HG03520 (cell line): ENCODE measurements at regions not wholly inside any gene's neighbourhood (a gene's known extent, or its start where the extent isn't known, plus 50 kb on each side); places are given as distances from the start of the nearest gene placed in this dataset.
"Not testable (repeated sequence)": the region's sequence is repeated elsewhere in the genome, so short reads cannot be mapped to it uniquely, and the experiment has no call there.

Experiments used
- ATAC-seq: cut with Tn5 transposase; IDR thresholded peaks from one replicate; pipeline ENCODE4 v1.9.1; 2021; ENCODE audit warnings: mild to moderate bottlenecking, moderate library complexity; ENCODE audit not compliant: unreplicated experiment

GRCh38 chr4:20196476-20196875 is 55.2 kb upstream of the SLIT2 start:
- ATAC-seq = no peak

GRCh38 chr4:20195071-20195885 is 56.4 kb upstream of the SLIT2 start:
- ATAC-seq = no peak

GRCh38 chr4:20194123-20195013 is 57.3 kb upstream of the SLIT2 start:
- ATAC-seq = no peak

DNA sequence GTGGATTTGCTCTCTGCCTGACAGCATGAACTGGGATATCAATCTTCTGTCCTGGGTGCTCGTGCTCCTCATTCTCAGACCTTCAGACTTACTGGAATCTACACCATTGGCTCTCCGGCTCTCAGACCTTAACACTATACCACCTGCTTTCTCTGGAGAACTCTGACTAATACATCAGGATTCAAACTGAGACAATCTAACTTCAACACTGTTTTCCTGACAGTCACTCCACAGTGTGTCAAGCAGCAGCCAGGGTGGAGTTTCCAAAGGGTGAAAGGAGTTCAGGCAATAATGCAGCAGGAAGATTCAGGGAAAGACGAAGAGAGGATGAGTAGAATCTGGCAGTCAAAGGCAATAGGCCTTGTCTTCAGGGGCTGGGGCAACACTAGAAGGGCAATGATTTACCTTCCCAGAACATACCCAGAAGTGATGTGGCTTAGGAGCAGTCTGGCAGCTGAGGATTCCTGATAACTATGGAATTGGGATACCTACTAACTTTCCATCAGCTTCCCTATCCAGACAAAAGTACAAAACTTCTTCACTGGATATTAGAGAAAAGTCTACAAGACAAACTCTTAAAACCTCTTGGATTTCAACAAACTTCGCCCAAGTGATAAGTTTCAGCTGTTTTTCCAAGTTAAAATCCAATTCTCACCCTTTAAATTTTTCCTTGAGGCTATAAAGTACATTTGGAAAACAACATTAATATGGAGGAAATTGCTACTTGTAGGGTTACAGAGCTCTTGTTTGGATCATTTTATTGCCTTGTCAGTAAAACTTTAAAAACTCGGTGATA is 58.4 kb upstream of the SLIT2 start:
- ATAC-seq = no peak

GRCh38 chr4:20192736-20193135 is 59.0 kb upstream of the SLIT2 start:
- ATAC-seq = no peak

DNA sequence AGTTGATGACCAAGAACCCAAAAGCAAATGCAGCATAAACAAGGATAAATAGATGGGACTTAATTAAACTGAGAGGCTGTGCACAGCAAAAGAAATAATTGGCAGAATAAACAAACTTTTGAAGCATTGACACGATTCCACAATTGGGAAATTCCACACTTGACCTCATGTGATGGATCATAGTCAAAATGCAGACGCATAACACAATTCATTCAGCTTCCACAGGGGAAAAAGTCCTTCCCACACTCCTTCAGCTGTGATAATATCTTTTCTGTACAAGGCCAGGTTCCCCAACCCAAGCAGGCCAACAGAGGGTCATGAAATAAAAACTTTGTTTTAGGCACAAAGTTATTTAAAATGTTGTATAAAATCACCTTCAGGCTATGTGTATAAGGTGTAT is 66.6 kb upstream of the SLIT2 start:
- no peak for ATAC-seq

GRCh38 chr4:20183131-20183530 is 68.6 kb upstream of the SLIT2 start:
- not testable (repeated sequence) for ATAC-seq

DNA sequence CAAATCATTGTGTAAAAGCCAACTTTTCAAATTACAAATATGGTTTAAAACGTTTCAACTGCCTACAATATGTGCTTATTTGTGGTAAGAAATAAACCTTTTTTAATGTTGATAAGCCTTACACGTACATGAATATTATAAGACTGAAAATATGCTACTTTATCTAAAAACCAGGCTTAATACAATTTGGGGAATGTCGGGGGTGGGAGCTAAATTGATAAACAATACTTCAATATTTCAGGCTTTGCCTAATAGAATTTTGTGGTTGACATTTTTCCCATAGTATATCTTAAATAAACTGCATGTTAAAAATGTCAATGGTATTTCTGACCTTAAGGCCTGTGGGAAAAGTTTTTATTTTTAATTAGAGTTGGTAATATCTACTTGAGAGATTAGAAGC is 69.8 kb upstream of the SLIT2 start:
- no peak for ATAC-seq

DNA sequence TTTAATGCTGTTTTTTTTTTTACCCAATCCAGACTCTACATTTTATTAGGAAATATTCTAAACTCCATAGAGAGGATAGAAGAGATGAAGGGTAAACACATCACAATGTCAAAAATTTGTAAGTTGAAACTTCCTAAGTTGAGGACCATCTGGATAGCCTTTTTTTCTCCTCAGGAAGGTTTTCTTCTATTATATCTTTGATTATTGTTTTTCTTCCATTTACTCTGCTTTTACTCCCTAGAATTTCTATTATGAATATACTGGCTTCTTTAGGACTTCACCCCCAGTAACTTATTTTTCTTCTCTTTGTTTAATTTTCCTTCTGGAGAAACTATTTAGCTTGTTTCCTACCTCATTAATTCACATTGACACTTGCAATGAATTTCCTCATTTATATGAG is 71.2 kb upstream of the SLIT2 start:
- no peak for ATAC-seq

DNA sequence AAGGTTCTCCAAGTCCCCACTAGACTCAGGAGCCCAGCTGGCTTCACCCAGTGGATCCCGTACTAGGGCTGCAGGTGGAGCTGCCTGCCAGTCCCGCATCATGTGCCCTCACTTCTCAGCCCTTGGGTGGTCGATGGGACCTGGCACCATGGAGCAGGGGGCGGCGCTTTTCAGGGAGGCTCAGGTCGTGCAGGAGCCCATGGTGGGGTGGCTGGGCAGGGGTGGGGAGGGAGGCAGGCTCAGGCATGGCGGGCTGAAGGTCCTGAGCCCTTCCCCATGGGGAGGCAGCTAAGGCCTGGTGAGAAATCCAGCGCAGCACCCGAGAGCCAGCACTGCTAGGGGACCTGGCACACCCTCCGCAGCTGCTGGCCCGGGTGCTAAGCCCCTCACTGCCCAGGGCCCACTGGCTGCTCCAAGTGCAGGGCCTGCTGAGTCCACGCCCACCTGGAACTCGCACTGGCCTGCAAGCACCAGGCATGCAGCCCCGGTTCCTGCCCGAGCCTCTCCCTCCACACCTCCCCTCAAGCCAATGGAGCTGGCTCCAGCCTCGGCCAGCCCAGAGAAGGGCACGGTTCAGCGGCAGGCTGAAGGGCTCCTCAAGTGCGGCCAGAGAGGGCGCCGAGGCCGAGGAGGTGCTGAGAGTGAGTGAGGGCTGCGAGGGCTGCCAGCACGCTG is 72.7 kb upstream of the SLIT2 start:
- ATAC-seq = no peak

- ATAC-seq = no peak
Observed at GRCh38 chr4:20176881-20177280, 74.8 kb upstream of the SLIT2 start.

DNA sequence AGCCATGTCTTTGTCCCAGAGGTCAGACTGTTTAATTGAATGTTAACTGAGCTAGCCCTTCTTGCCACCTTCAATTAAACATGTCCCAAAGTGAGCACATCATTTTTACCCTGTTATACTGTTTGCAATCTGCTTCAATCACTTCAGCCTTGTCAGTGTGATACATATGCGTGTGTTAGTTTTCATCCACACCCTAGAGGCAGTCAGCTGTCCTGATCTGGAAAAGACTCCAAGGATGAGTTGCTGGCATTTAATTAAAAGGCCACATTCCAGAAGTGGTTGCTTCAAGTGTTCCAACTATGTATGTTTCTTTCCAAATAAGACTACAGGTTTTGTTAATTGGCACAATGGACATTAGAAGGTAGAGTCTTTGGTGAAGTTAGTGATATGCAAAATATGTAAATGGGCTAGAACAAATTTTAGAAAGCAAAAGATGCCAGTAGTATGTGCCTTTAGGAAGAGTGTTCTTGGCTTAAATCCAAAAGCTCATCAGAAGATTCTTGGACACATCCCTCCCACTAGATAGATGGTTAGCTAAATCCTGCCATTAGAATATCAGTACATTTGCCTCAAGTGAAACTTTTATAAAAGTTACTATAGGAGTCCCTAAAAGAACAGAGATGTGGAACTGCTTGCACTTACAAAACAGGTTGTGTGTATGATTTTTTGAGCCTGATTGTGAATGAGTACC is 79.5 kb upstream of the SLIT2 start:
- no peak for ATAC-seq

GRCh38 chr4:20166544-20166943 is 85.2 kb upstream of the SLIT2 start:
- ATAC-seq = no peak

- ATAC-seq = no peak
Observed at GRCh38 chr4:20159516-20159915, 92.2 kb upstream of the SLIT2 start.

- ATAC-seq = no peak
Observed at GRCh38 chr4:20158195-20158594, 93.5 kb upstream of the SLIT2 start.

GRCh38 chr4:20151436-20151835 is 100.3 kb upstream of the SLIT2 start:
- ATAC-seq = no peak

DNA sequence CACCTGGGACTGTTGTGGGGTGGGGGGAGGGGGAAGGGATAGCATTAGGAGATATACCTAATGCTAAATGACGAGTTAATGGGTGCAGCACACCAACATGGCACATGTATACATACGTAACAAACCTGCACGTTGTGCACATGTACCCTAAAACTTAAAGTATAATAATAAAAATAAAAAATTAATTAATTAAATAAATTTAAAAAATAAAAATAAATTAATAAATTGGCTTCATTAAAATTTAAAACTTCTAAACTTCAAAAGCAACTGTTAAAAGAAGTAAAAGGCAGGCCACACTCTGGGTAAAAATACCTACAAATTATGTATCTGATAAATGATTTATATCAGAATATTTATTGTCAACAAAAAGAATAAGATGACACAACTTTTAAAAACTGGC is 102.6 kb upstream of the SLIT2 start:
- ATAC-seq = not testable (repeated sequence)

DNA sequence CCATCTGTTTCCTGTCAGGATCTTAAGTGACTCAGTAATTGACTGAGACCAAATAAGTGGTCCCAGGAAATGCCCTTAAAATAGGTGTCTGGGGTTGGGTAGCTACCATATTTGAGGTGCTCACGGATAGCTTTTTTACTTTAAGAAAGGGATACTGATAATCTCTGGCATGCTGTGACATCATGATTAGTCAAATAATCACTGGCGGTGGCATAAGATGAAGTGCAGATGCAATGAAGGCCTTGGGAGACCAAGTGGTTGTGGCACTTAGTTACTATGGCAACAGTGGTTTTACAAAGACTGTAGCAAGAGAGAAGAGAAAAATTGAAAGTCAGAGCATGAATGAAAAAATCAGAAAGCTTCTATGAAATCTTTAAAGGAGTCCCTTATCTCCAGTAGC is 114.5 kb upstream of the SLIT2 start:
- ATAC-seq = no peak

- no peak for ATAC-seq
Observed at GRCh38 chr4:20127626-20128025, 124.1 kb upstream of the SLIT2 start.

DNA sequence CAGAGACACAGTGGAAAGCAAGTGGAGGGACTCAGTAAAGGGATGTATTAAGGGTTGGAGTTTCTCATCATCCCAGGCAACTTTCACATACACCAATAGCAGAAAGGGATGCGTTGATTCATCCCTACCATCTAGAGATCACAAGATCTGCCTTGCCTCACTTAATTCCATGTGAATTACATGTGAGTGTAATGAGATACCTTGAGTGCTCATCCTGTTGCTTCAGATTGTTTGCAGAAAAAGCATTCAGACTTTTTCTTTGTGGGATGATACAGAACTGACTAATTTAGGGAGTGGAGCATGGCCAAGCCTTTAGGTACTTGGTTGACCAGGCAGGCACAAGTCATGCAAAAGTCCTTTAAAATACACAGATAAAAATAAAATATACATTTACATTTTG is 124.8 kb upstream of the SLIT2 start:
- ATAC-seq = no peak
